ENCODE measurements at regions not wholly inside any gene's neighbourhood (a gene's known extent, or its start where the extent isn't known, plus 50 kb on each side); places are given as distances from the start of the nearest gene placed in this dataset.

- TF ChIP-seq, protein P1, sequence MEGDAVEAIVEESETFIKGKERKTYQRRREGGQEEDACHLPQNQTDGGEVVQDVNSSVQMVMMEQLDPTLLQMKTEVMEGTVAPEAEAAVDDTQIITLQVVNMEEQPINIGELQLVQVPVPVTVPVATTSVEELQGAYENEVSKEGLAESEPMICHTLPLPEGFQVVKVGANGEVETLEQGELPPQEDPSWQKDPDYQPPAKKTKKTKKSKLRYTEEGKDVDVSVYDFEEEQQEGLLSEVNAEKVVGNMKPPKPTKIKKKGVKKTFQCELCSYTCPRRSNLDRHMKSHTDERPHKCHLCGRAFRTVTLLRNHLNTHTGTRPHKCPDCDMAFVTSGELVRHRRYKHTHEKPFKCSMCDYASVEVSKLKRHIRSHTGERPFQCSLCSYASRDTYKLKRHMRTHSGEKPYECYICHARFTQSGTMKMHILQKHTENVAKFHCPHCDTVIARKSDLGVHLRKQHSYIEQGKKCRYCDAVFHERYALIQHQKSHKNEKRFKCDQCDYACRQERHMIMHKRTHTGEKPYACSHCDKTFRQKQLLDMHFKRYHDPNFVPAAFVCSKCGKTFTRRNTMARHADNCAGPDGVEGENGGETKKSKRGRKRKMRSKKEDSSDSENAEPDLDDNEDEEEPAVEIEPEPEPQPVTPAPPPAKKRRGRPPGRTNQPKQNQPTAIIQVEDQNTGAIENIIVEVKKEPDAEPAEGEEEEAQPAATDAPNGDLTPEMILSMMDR (IDR thresholded peaks at IDR 0.05; ENCODE audit: borderline replicate concordance, extremely low read depth, low read length, poor library complexity, severe bottlenecking): no peak
- no peak for TF ChIP-seq EZH2 (IDR thresholded peaks at IDR 0.05; ENCODE audit: borderline replicate concordance, low read depth, low read length, severe bottlenecking)
Measured at GRCh38 chr5:110256298-110256697, 470.2 kb downstream of the TMEM232 start.

All from DND-41 (cell line).